HG02759 (cell line): ENCODE measurements at regions not wholly inside any gene's neighbourhood (a gene's known extent, or its start where the extent isn't known, plus 50 kb on each side); places are given as distances from the start of the nearest gene placed in this dataset.

Experiments used
- ATAC-seq: cut with Tn5 transposase; IDR thresholded peaks from one replicate; pipeline ENCODE4 v1.9.1; 2021; ENCODE audit warnings: mild to moderate bottlenecking, moderate library complexity; ENCODE audit not compliant: unreplicated experiment

DNA sequence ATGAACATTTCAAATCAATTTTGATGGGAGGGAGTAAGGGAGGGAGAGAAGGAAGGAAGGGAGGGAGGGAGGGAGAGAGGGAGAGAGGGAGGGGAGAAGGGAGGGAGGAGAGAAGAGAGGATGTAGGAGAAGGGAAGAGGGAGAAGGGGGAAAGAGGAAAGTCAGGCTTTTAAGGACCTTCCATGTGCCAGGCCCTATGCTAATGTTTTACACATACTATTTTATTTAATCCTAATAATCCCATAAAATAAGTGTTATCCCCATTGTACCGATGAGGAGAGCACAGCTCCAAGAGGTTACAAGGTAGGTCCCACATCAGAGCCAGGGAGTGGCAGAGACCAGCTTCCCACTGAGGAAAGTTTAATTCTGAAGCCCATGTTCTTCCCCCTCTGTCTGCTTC lies 341.9 kb downstream of the RAB28 start:
- no peak for ATAC-seq

DNA sequence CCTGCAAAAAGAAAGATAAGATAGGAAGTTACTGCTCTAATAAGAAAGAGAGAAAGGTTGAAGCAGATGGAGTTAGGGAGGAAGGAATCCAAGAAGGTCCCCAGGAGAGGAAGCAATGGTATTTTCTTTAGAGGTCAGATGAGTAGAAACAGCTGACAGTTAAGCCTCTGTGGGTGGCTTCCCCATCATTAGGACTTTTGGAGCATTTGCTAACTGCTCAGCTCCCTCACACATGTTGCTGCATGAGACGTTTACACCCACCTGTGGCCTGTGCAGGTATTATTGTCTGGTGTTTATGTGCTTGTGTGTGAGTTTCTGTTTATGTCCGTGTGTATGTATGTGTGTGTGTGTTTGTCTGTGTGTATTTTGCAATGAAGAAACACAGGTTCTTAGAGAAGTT lies 346.8 kb downstream of the RAB28 start:
- no peak for ATAC-seq

DNA sequence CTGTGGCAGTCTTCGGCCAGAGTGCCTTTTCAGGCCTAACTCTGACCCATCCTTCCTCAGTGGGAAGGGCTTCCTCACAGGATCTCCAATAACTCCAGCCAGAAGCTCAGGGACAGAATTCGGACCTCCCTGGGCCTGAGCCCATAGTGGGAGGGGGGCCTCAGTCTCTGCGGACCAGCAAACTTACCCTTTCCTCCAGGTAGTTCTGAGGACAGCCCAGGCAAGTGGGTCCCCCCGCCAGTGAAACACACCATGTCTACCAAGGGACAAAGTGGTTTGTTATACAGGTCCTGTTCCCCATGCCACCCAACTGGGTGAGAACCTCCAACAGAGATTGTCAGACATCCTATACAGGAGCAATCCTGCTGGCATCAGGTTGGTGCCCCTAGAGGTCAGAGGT lies 350.4 kb downstream of the RAB28 start:
- ATAC-seq = no peak

DNA sequence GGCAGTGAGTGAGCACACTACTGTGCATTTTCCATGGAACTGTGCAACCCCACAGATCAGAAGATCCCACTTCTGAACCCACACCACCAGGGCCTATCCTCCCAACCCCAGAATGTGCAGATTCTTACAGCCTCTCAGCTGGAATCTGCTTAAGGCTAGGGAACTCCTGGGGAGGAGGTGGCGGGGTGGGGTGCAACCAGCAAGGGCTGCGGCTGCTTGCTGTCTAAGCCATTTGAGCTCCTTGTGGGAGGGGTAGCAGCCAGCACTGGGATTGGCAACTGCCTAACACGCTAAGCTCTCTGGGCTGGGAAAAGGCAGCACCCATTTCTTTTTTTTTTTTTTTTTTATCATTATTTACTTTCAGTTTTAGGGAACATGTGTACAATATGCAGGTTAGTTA lies 353.3 kb downstream of the RAB28 start:
- ATAC-seq = no peak

DNA sequence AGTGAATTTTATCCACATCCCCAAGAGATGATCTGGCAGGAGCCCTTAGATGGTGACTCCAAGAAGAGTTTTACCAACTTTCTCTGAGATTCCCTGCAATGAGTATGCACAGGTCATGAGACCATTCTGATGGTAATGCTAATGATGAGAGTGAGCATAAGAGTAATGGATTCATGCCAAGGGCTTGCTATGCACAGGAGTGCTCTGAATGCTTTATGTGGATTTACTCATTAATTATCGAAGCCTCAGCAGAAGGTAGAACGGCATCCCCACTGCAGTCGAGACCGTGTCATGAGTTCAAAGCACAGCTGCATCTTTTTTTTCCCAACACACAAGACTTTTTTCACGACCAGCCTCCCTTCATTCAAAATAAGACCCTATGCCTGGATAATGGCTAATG lies 355.0 kb downstream of the RAB28 start:
- no peak for ATAC-seq

DNA sequence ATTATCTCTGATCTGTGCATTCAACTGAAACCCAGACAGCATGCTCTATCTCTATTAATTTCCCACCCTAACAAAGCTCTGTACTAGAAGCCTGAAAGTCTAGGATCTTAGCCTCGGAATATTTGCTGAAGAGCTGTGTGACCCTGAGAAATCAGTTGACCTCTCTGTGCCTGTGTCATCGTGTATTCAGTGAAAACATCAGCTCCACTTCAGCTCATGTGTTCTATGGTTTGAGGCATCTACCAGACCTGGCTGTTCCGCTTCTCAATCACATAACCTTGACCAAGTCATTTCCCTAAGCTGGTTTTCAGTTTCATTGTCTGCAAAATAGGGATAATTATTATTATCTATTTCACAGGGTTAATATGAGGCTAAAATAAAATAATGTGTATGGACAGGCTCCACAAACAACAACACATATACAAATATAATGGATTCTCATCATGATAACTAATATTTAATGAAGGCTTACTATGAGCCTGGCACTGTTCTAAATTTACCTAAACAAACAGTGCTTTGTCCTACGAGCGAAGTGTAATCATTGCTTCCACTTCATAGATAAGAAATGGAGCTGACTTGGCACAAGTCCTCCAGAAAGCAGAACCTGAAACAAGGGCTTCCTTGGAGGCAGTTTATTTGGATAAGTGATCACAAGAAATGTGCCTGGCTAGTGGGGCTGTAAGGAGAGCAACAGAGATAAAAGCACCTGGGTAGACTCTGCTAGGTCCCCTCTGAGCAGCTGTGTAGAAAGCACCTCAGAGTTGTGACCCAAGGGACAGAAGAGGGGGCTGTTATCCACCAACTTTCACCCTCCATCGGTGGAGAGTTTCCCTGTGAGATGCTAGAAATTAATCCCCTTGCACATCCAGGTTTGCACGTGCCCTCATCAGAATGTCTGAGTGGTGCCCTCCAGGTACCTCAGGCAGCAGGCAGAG lies 356.9 kb downstream of the RAB28 start:
- no peak for ATAC-seq

DNA sequence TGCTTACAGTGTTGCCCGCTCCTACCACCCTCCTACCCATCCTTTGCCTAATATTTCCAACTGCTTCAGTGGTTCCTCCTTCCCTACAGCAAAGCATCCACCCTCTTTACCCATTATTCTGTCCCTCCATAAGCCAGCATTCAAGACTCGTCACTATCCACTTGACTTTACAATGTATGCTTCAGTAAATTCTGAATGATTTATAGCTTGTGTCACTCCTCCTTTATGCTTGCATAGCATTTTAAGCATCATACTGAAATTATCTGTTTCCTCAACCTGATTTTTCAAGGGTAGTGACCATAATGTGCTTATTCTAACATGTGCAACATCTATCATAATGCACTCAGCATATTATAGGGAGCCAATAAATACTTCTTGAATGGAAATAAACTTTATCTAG lies 365.5 kb downstream of the RAB28 start:
- no peak for ATAC-seq

DNA sequence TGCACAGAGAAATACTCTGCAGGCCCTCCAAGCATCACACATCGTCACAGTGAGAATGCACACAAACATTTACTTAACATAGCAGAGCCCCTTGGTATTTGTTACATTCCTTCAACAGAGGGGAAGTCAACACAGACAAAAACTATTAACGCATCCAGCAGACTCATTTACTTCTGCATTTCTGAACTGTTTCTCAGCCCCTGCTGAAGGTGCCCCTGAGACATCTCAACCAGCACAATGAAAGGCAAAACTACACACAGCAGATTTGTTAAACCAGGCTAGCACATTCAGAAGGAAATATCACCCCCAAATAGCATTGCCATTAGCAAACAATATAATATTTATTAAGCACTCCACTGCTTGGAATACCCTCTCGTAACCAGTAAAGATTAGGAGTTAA lies 367.0 kb downstream of the RAB28 start:
- ATAC-seq = no peak

DNA sequence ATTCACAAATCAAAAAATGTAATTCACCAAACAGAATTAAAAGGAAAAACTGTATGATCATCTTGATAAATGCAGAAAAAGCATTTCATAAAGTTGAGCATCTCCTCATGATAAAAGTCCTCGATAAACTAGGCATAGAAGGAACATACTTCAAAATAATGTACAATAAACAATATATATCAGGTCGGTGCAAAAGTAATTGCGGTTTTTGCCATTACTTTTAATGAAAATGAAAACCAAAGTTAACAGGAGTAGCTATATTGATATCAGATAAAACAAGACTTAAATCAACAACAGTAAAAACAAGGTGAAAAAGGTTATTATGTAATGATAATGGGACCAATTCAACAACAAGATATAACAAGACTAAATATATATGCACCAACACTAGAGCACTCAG lies 372.1 kb downstream of the RAB28 start:
- no peak for ATAC-seq

DNA sequence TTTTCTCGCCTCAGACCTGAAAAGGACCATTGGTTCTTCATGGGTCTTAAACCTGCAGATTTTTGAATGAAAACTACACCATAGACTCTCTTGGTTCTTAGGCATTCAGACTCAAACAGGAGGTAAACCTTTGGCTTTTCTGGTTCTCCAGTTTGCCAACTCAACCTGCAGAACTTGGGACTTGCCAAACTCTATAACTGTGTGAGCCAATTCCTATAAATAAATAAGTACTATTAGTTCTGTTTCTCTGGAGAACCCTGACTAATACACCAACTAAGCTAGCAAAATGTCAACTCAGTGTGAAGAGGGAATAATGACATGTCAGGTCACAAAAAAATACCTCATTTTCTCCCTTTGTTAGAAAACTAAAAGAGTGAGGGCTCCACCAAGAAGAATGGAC lies 374.6 kb downstream of the RAB28 start:
- ATAC-seq = no peak

DNA sequence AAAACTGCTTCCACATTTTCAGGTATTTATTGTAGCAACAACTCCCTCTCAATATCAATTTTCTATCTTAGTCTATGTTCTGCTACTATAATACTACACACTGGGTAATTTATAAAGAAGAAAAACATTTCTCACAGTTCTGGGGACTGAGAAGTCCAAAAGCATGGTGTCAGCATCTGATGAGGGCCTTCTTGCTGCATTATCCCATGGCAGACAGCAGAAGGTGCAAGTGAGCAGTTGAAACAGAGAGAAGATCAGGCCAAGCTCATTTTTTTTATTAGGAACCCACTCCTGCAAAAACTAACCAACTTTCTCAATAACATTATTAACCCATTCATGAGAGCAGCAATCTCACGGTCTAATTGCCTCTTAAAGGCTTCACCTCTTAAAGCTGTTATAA lies 376.0 kb downstream of the RAB28 start:
- no peak for ATAC-seq

DNA sequence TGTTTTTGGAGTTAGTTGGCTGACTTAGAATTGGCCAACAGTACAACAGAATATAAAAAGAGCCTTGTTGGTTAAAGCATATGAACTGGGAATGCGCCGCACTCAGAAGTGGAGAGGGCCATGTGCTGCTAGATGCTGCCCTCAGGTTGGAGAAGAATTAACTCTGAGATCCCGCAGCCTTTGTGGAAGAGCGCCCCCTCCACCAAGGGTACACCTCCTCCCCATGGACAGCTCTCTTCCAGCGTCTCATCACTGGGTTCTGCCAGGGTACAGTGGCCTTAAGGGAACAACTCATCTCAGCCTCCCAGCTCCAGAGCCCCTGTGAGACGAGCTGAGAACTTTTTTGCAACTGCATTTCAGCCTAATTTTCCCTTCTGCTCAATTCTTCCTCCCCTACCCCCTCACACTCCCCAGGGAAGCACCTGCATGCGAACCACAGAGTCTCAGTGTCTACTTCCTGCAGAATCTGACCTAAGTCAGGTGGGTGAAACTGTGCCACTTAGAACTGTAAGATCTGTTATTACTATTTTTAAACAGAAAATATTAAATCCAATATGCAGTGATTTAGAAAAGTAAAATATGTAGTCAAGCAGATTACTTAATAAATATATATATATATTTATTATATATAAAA lies 380.6 kb downstream of the RAB28 start:
- ATAC-seq = no peak

DNA sequence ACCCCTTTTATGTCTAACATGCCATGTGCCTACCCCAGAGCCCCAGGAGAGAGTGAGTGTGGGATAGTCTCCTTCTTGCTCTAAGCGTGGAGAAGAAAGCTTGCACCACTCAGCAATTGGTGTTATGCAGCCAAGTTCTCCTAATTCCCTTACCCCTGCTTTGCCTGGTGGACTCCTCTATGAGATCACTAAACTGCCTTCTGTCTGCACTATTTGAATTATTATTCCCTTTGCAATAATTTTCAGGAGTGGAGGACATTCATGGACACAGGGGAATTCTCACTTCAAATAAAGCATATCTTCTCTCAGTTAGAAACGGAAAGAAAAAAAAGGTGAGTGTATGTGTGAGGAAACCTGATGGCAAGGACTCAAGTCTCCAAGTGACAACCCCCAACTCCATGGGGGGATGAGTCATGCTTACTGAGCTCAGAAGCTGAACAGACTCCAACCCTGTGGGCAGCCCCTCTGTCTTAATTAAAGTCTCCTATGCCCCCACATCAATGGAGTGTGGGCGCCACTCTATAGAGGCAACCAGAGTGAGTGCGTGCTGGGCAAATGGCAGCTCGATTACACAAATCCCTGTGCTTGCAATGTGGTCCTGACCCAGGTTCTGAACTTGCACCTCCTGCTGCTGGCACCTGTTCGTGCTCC lies 381.9 kb downstream of the RAB28 start:
- no peak for ATAC-seq

DNA sequence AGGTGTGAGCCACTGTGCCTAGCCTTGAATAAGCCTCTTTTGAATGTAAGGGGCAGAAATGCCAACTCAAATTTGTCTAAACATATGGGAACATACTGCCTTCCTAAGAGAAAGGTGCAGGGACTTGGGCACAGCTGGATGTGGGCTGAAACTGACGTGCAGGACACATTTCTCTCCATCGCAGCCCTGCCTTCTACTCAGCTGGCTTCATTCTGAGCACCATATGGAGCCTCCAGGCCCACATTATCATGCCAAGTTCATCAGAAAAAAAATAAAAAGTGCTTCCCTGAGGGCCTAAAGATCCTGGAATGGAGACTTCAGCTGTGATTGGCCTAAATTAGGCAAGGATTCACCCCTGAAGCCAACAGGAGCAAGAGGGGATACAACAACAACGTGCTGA lies 386.2 kb downstream of the RAB28 start:
- no peak for ATAC-seq

DNA sequence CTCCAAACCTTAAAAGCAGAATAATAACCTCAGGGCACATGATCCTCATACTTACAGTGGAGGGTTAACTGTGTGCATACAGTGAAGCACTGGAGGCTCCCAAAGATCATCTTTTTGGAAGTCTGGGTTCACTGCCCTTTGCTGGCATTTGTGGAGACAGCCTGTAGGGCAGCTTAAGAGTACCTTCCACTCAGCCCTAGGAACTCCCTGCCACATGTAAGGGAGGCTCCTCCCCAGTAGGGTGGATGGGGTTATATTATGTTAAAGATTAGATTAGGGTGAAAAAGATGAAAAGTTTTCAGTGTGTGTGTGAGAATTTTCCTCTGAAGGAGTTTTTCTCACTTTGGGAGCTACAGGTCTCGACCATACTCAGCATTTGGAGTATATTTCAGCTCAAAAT lies 388.4 kb downstream of the RAB28 start:
- ATAC-seq = no peak

DNA sequence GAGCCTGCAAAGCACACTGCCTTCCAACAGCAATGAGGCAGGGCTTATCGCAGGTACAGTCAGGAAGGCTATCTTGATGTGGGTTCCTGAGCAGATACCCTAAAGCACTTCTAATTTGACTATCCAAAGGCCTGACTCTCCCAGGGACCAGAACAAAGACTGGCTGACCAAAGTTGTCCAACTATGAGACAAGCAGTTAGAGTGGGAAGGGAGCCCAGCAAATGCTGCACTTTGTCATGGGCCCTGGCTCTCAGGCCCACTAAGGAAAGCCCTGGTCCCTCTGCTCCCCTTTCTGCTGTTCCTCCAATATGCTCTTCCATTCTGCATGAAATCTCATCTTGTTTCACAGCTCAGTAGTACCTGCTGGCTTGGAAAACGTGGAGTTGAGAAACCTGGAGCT lies 391.0 kb downstream of the RAB28 start:
- ATAC-seq = no peak

DNA sequence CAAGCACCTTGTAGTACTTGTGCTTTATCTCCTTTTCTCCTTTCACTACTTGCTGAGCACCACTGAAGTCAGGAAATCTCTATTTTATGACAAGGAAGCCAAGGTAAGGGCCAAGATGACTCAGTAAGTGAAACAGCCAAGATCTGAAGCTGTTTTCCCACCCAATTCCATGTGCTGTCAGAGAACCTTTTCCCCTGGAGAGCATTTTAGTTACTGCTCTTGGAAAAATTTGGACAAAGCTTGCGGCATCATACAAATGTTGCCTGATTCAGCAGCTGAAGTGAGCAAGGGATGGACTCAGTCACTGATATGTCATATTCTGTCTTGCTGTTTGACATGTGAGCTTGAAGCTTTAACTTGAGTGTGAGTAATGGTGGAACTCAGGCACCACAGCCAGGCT lies 391.4 kb downstream of the RAB28 start:
- no peak for ATAC-seq

DNA sequence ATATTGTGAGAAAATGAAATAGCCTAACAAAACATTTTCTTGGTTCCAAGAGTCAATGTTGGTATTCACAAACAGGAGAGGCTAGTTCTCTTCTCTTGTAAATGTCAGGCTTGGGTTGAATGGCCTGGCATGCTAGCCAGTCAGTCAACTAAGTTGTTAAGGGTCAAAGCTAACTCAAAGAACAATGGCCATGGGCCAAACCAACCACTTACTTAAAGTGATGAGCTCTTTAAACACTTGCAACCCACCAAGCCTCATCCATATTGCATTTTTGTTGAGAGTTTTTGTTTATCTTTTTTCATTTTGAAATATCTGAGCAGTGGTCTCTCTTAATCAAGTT lies 394.5 kb downstream of the RAB28 start:
- no peak for ATAC-seq

DNA sequence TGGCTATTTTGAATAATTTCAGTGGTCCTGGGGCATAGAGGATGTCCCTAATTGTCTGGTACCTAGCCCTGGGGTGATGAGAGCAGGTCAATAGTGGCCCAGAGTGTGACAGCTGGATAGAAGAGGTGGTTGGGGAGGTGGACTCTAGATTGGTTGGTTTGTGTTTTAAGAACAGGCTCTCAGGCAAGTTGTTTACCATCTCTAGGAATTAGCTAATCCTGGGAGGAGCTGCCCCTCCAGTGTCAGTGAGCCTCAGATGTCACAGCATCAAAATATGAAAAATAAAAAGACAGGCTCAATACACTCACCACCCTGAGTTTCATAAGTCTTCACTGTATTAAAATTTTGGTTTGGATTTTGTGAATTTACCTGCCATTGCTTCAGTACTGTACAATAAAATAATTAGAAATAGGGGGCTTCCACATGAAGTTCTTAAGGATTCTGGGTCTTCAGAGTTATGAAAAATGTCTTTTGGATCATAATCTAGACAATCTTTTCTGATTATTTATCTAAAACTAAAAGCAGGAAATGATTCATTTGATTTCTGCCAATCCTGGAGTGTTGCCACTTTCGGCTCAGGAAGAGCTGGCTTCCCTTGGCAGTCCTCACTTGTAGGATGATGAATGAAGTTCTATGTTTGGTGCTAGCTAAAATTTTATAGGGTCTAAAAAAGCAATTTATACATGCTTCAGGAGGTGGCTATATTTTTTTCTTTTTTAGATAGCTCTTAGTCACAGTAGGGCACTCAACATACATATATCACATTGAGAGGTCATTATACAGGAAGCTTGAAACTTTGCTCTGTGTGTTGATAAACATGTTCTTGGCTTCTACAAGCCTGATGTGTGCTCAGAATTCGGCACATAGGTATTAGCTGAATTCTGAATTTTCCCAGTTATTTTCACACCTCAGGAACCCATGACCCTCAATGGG lies 395.1 kb downstream of the RAB28 start:
- no peak for ATAC-seq

DNA sequence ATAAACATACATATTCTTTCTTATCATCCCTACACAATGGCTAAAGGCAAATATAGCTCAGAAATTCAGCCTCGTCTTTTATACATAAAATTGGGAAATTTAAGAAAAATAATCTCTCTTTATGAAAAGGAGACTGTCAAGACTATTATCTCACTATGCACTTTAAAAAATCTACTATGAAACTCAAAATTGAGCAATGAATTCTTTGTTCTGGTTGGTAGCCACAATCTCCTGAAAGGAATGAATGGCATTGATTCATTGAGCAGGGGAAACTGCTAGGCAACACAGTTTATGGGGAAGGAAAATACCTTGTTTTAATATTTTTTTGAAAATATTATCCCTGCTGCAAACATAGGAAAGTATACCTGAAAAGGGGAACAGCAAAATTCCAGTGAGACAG lies 397.1 kb downstream of the RAB28 start:
- no peak for ATAC-seq

DNA sequence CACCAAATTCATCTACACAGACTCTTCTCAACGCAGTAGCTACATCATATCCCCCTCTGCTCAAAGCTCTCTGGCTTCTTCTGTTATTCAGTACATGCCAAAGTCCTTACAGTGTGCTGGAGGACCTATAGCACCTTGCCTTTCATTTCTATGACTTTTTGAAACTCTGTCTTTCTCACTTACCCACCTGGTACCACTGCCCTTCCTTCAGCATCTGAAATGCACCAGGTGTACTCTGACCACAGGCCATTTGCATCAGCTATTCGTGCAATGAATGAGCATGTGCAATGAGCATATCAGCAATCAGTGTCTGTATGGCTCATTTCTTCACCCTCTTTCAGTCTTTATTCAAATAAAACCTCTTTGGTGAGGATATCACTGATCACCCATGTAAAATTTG lies 399.9 kb downstream of the RAB28 start:
- ATAC-seq = no peak
